ENCODE measurements at regions not wholly inside any gene's neighbourhood (a gene's known extent, or its start where the extent isn't known, plus 50 kb on each side); places are given as distances from the start of the nearest gene placed in this dataset.

GRCh38 chr9:89664896-89665329 is 60.1 kb downstream of the GADD45G start:
- TF ChIP-seq, protein P1, sequence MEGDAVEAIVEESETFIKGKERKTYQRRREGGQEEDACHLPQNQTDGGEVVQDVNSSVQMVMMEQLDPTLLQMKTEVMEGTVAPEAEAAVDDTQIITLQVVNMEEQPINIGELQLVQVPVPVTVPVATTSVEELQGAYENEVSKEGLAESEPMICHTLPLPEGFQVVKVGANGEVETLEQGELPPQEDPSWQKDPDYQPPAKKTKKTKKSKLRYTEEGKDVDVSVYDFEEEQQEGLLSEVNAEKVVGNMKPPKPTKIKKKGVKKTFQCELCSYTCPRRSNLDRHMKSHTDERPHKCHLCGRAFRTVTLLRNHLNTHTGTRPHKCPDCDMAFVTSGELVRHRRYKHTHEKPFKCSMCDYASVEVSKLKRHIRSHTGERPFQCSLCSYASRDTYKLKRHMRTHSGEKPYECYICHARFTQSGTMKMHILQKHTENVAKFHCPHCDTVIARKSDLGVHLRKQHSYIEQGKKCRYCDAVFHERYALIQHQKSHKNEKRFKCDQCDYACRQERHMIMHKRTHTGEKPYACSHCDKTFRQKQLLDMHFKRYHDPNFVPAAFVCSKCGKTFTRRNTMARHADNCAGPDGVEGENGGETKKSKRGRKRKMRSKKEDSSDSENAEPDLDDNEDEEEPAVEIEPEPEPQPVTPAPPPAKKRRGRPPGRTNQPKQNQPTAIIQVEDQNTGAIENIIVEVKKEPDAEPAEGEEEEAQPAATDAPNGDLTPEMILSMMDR (IDR thresholded peaks at IDR 0.05; ENCODE audit: insufficient read depth, low read depth, low read length, missing control alignments) = no peak
- no peak for DNase-seq (ENCODE audit: low read depth)
- H3K4me3 ChIP-seq (ENCODE audit: low read depth, low read length) = no peak overlapping the region

DNA sequence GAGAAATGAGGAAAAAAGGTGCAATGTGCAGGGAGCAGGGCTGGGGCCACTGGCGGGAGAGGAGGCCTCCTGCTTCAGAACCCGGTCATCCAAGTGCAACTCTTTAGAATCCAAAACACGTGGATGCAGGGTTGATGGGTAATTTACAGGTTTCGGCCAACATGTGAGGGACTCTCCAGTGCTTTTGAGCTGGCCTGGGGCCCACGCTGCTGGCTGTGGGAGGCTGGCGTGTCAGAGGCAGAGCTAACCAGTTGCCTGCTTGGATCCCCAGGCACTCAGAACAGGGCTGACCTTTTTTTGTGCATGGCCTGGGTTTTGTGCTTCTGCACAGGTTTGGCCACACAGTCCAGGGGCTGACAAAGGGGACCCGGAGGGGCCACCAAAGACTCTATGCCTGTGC is 61.6 kb downstream of the GADD45G start:
- TF ChIP-seq, protein P1 (IDR thresholded peaks at IDR 0.05; ENCODE audit: insufficient read depth, low read depth, low read length, missing control alignments) = no peak
- no peak for DNase-seq (ENCODE audit: low read depth)
- H3K4me3 ChIP-seq (ENCODE audit: low read depth, low read length) = no peak overlapping the region

GRCh38 chr9:89666950-89667349 is 62.1 kb downstream of the GADD45G start:
- TF ChIP-seq, protein P1 (IDR thresholded peaks at IDR 0.05; ENCODE audit: insufficient read depth, low read depth, low read length, missing control alignments) = no peak
- DNase-seq (ENCODE audit: low read depth) = no peak
- H3K4me3 ChIP-seq (ENCODE audit: low read depth, low read length) = no peak overlapping the region

- DNase-seq (ENCODE audit: low read depth) = no peak
- TF ChIP-seq, protein P1 (IDR thresholded peaks at IDR 0.05; ENCODE audit: insufficient read depth, low read depth, low read length, missing control alignments) = no peak
- H3K4me3 ChIP-seq (ENCODE audit: low read depth, low read length) = no peak overlapping the region
Measured at GRCh38 chr9:89667726-89668125, 62.9 kb downstream of the GADD45G start.

- no peak for DNase-seq (ENCODE audit: low read depth)
- TF ChIP-seq, protein P1 (IDR thresholded peaks at IDR 0.05; ENCODE audit: insufficient read depth, low read depth, low read length, missing control alignments) = no peak
Measured at GRCh38 chr9:89668216-89668865, 63.5 kb downstream of the GADD45G start.

GRCh38 chr9:89668866-89669246 is 64.0 kb downstream of the GADD45G start:
- DNase-seq (ENCODE audit: low read depth) = no peak
- H3K4me3 ChIP-seq (ENCODE audit: low read depth, low read length) = no peak overlapping the region
- TF ChIP-seq, protein P1 (IDR thresholded peaks at IDR 0.05; ENCODE audit: insufficient read depth, low read depth, low read length, missing control alignments) = no peak

More at GRCh38 chr9:89668216-89668865, 63.5 kb downstream of the GADD45G start:
- H3K4me3 ChIP-seq (ENCODE audit: low read depth, low read length) = no peak overlapping the region

DNA sequence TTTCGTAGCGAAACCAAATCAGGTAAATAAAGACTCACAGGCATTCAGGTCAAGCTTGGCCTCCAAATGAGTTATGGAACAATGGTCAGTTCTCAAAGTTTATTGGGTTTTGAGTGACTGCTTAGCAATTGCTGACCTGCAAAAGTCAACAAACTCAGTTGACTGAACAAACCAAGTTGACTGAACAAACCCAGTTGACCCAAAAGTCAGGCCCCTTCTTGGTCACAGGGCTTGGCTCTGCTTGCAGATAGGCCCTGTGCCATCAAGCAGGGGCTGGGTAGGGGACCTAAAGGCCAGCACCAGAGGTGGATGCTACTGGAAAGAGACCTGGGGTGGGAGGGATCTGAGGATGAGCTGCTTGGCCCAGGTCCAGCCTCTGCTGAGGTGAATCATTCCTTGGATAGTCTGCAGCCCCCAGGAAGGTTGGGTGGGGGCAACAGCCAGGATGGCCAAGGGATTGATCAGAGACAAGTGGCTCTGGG is 64.6 kb downstream of the GADD45G start:
- no peak overlapping the region for H3K4me3 ChIP-seq (ENCODE audit: low read depth, low read length)
- TF ChIP-seq, protein P1 (IDR thresholded peaks at IDR 0.05; ENCODE audit: insufficient read depth, low read depth, low read length, missing control alignments) = no peak
- DNase-seq (ENCODE audit: low read depth) = no peak

Measured in GM12865 (cell line).